NCI-H82 (cell line): ENCODE measurements at regions not wholly inside any gene's neighbourhood (a gene's known extent, or its start where the extent isn't known, plus 50 kb on each side); places are given as distances from the start of the nearest gene placed in this dataset.
"Not testable (repeated sequence)": the region's sequence is repeated elsewhere in the genome, so short reads cannot be mapped to it uniquely, and the experiment has no call there.

Experiments used
- DNase-seq: peaks from one replicate; lab custom pipeline; 2025; lab: John Stamatoyannopoulos, UW

DNA sequence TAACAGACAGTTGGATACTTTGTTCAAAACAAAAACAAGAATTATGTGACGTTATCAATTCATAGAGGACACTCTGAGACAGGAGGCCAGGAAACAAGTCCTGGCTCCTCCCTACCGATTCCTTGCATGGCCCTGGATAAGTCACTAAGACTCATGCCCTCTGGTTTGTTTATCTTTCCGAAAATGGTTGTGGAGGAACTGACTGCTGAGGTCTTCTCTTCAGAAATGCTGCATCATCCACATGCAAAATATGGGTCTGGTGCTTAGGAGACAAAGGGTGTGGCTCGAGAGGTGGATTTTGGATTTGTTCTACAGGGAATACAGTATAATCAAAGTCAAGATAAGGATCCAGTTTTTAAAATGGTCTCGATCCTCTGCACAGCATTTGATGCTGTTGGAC is 130.9 kb downstream of the RELL1 start:
- DNase-seq: no peak

DNA sequence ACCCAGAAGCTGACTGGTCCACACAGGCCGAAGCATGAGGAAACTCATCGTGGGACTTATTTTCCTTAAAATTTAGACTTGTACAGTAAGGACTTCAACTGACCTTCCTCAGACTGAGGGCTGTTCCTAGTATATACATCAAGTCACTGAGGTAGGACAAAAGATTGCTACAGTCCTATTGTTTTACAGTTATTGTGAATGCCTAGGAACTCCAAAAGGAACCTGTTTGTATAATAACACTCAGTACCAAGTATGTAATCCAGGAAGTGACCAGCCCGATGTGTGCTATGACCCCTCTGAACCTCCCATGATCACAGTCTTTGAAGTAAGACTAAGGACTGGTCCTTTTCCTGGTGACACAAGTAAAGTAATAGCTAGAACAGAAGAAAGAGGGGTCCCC is 136.3 kb downstream of the RELL1 start:
- not testable (repeated sequence) for DNase-seq

GRCh38 chr4:37549041-37549440 is 137.1 kb downstream of the RELL1 start:
- DNase-seq: peak; percentile 51

GRCh38 chr4:37546586-37546985 is 139.6 kb downstream of the RELL1 start:
- DNase-seq: no peak

GRCh38 chr4:37542706-37543105 is 143.5 kb downstream of the RELL1 start:
- DNase-seq: no peak

DNA sequence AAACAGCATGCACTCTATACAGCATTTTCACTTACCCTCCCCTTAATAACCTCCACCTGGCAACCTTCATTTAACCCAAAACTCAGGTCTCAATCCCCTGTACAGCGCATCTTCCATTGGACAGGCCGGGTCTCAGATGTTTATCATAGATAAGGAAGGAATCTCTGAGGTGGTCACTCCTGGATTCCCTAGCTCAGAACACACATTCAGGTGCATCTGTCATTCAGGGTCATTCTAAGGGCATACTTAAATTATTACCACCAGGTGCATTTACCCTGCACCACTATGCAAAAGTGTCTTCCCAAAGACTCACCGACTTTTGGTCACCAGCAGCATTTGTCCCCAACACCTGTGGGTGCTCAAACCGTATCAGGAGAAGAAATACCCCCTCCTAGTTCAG is 144.2 kb downstream of the RELL1 start:
- no peak for DNase-seq

DNA sequence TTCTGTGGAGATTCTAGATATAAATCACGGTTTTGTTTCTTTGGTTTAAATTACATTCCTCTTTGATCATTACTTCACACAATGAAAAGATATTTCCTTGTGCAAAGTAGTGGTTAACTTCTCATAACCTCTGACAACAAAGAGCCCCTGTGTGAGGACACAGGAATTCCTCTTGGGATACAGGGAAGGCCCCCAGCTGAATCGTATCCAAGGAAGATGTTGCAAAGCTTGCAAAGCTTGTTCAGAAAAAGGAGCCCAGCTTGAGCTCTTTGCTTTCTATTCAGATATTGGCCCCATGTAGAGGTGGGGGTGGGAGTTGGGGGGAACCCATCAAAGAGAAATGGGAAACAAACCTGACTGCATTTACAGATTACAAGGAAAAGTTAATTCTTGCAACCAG is 145.7 kb downstream of the RELL1 start:
- DNase-seq: no peak

GRCh38 chr4:37538931-37539330 is 147.2 kb downstream of the RELL1 start:
- no peak for DNase-seq

- DNase-seq: no peak
Observed at GRCh38 chr4:37537484-37537883, 148.7 kb downstream of the RELL1 start.

DNA sequence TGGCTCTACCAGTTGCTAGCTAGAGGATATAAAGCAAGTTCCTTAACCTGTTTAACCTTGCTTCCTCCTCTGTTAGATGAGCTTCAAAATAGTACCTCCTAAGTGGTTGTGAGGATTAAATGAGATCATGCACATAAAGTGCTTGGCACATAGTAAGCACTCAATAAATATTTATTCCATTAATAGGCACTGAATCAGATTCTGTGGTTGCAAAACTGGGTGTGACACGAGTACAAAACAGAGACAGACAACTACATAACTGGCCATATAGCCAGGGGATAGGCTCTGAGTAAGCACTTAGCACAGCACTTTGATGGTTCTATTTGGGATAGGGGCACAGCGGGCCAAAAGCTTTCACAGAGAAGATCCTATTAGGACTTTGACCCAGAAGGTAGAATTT is 150.3 kb downstream of the RELL1 start:
- no peak for DNase-seq

GRCh38 chr4:37533286-37534033 is 152.7 kb downstream of the RELL1 start:
- DNase-seq: no peak

- no peak for DNase-seq
Observed at GRCh38 chr4:37531151-37531550, 155.0 kb downstream of the RELL1 start.

DNA sequence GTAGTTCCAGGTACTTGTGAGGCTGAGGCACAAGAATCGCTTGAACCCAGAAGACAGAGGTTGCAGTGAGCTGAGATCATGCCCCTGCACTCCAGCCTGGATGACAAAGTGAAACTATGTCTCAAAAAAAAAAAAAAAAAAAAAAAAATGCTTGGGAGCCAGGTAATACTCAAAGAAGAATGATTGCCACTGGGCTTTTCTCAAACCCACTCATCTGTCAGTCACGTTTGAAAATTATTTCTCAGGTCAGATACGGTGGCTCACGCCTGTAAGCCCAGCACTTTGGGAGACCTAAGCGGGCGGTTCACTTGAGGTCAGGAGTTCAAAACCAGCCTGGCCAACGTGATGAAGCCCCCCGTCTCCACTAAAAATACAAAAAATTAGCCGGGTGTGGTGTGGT is 155.7 kb downstream of the RELL1 start:
- DNase-seq: no peak

- no peak for DNase-seq
Observed at GRCh38 chr4:37528166-37528885, 157.8 kb downstream of the RELL1 start.

DNA sequence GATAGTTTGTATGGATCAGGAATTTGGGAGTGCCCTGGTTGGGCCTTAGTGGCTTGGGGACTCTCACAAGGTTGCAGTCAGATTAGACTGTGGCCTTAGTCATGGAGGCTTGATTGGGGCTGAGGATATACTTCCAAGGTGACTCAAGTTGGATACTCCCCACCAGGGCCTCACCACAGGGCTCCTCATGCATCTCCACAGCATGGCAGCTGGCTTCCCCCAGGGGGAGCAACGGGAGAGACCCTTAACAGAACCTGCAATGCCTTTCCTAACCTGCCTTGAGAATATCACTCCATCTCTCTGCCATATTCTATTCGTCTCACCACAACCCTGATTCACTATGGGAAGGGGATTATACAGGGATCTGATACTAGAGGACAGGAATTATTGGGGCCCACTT is 161.9 kb downstream of the RELL1 start:
- DNase-seq: no peak

GRCh38 chr4:37522996-37523395 is 163.2 kb downstream of the RELL1 start:
- DNase-seq: no peak

GRCh38 chr4:37517326-37517725 is 168.8 kb downstream of the RELL1 start:
- no peak for DNase-seq

GRCh38 chr4:37516057-37516775 is 170.0 kb downstream of the RELL1 start:
- DNase-seq: no peak

DNA sequence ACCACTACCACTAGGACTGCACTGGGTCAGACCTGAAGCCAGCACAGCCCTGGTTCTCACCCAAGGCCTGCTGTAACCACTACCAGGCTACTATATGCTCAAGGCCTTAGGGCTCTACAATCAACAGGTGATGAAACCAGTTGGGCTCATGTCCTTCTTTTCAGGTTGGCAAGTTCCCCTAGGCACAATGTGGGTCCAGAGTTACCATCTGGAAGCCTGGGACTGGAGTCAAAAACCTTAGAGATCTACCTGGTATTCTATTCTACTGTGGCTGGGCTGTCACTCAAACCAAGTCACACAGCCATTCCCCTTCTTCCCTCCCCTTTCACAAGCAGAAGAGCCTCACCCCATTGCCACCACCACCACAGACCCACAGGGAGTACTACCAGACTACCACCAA is 175.6 kb downstream of the RELL1 start:
- DNase-seq: no peak

- no peak for DNase-seq
Observed at GRCh38 chr4:37503261-37503660, 182.9 kb downstream of the RELL1 start.

DNA sequence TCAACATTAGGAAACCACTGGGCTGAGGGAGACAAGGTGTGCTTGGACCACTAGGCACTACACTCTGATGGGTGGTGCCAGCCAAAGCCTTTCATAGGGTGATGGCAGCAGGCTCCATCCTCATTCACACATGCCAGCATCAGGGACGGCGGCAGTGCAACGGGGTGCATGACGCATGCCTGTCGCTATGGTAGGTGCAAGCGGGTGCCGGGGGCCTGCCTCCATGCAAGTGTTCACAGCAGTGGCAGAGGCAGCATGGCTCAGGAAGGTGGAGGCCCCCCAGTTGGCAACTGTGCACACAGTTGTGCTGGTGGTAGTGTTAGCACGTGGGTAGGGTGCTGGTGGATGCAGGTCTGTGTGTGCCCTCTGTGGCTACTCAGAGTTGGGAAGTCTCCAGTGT is 184.1 kb downstream of the RELL1 start:
- no peak for DNase-seq
